ENCODE measurements at regions not wholly inside any gene's neighbourhood (a gene's known extent, or its start where the extent isn't known, plus 50 kb on each side); places are given as distances from the start of the nearest gene placed in this dataset.

- no peak for TF ChIP-seq CTCF (conservative IDR thresholded peaks at IDR 0.05; ENCODE audit: low read depth, low read length)
- TF ChIP-seq EZH2 (IDR thresholded peaks at IDR 0.05; ENCODE audit: borderline replicate concordance, low read depth, low read length, poor library complexity, severe bottlenecking): no peak
These were observed 368.9 kb downstream of the RNF144A start for GRCh38 chr2:7286120-7286519.
